ENCODE measurements at regions not wholly inside any gene's neighbourhood (a gene's known extent, or its start where the extent isn't known, plus 50 kb on each side); places are given as distances from the start of the nearest gene placed in this dataset.

- Histone ChIP-seq H3K27ac (ENCODE audit: extremely low read depth, low read depth, low read length) (no peak overlapping the region), H2AFZ (ENCODE audit: low read depth, low read length) (no peak overlapping the region), H4K20me1 (replicated peaks; ENCODE audit: control insufficient read depth, insufficient read depth, low read length) (no peaks in the 10 kb centered on the region), H3K36me3 (ENCODE audit: control insufficient read depth, insufficient read depth, low read length) (no peaks in the 10 kb centered on the region), H3K79me2 (ENCODE audit: control insufficient read depth, insufficient read depth, low read length) (no peaks in the 10 kb centered on the region), H3K9me3 (replicated peaks; ENCODE audit: control insufficient read depth, insufficient read depth, low read depth, low read length) (no peaks in the 10 kb centered on the region), H3K4me2 (ENCODE audit: insufficient read depth, low read length) (no peak overlapping the region), H3K4me1 (replicated peaks in 1 of 2; ENCODE audit: control insufficient read depth in 2 of 2, insufficient read depth in 2 of 2, low read length in 2 of 2) (no peaks in the 10 kb centered on the region), H3K9ac (ENCODE audit: insufficient read depth in 1 of 2, low read depth in 2 of 2, low read length in 2 of 2) (no peak overlapping the region), H3K4me3 (no peak overlapping the region), H3K27me3 (ENCODE audit: control insufficient read depth in 2 of 2, insufficient read depth in 2 of 2, low read length in 2 of 2) (peaks cover 3 to 11% of the 10 kb centered on the region in 2 experiments; a peak in 3 of 5 replicates), H3K9me1 (ENCODE audit: control insufficient read depth, insufficient read depth, low read length) (no peaks in the 10 kb centered on the region)
- TF ChIP-seq ASH1L (IDR thresholded peaks at IDR 0.05; ENCODE audit: borderline replicate concordance, low read depth, partially characterized antibody): no peak
- TF ChIP-seq SIX5 (IDR thresholded peaks at IDR 0.05; ENCODE audit: borderline replicate concordance in 1 of 2, insufficient read depth in 1 of 2, low read depth in 1 of 2, low read length in 2 of 2): no peak
- no peak for TF ChIP-seq NONO (IDR thresholded peaks at IDR 0.05; ENCODE audit: low read depth in 2 of 2, low read length in 1 of 2)
- TF ChIP-seq CTBP1 (IDR thresholded peaks at IDR 0.05; ENCODE audit: borderline replicate concordance): no peak
- TF ChIP-seq SIN3A (IDR thresholded peaks at IDR 0.05; ENCODE audit: borderline replicate concordance in 2 of 2, control insufficient read depth in 1 of 2, low read depth in 2 of 2, low read length in 2 of 2): no peak
- no peak for TF ChIP-seq SAFB (IDR thresholded peaks at IDR 0.05; ENCODE audit: borderline replicate concordance, low read depth, low read length)
- TF ChIP-seq NELFE (IDR thresholded peaks at IDR 0.05; ENCODE audit: insufficient read depth, insufficient read length): no peak
- no peak for TF ChIP-seq ZEB2 (IDR thresholded peaks at IDR 0.05)
- TF ChIP-seq THAP7 (CRISPR knock-in tag; IDR thresholded peaks at IDR 0.05): no peak
- TF ChIP-seq HMGXB4 (CRISPR knock-in tag; IDR thresholded peaks at IDR 0.05): no peak
- no peak for TF ChIP-seq POLR2B (IDR thresholded peaks at IDR 0.05; ENCODE audit: low read depth, partially characterized antibody)
- TF ChIP-seq HNRNPK (IDR thresholded peaks at IDR 0.05; ENCODE audit: low read depth, low read length, poor library complexity, severe bottlenecking): no peak
- no peak for TF ChIP-seq CC2D1A (IDR thresholded peaks at IDR 0.05)
- no peak for TF ChIP-seq THRAP3 (IDR thresholded peaks at IDR 0.05; ENCODE audit: borderline replicate concordance)
- TF ChIP-seq KLF16 (IDR thresholded peaks at IDR 0.05): no peak
- TF ChIP-seq GTF2E2 (tag; IDR thresholded peaks at IDR 0.05): no peak
- no peak for TF ChIP-seq ZNF212 (CRISPR knock-in tag; IDR thresholded peaks at IDR 0.05)
- no peak for TF ChIP-seq RFX1 (IDR thresholded peaks at IDR 0.05)
- no peak for TF ChIP-seq CXXC5 (CRISPR knock-in tag; IDR thresholded peaks at IDR 0.05)
- no peak for TF ChIP-seq EHMT2 (IDR thresholded peaks at IDR 0.05)
- CTCF ChIA-PET (ENCODE audit: low intra/inter-chr PET ratio): no interaction called here
- no peak for ATAC-seq
- POLR2A ChIA-PET: no interaction called here
- BruUV-seq (replicated peaks): no TSS peak
- no peak for FAIRE-seq
- DNase-seq (ENCODE audit: extremely low read depth in 1 of 4, low spot score in 3 of 4): no peak
- intact Hi-C loops (cut with micrococcal nuclease) (no loop called here), in situ Hi-C loops (cut with MboI) (no loop called here)
- 2% methylated on average over 3 of the region's 3 CpGs for WGBS (ENCODE audit: insufficient coverage, low coverage, missing lambda C conversion rate)
Observed at GRCh38 chr21:31405604-31406003, 61.5 kb upstream of the TIAM1 start.
